NCI-H748 treated with DMSO at 0.1 percent for 48 hours (cell line): ENCODE measurements at regions not wholly inside any gene's neighbourhood (a gene's known extent, or its start where the extent isn't known, plus 50 kb on each side); places are given as distances from the start of the nearest gene placed in this dataset.

Source experiments
- DNase-seq: peaks from one replicate; lab custom pipeline; 2025; lab: John Stamatoyannopoulos, UW

- DNase-seq: no peak
These were observed 211.2 kb downstream of the TSN start for GRCh38 chr2:121966663-121967062.

GRCh38 chr2:121969166-121969565 lies 213.7 kb downstream of the TSN start:
- no peak for DNase-seq

- DNase-seq: peak; percentile 34
These were observed 214.6 kb downstream of the TSN start for GRCh38 chr2:121969766-121970639.

GRCh38 chr2:121972203-121972602 lies 216.8 kb downstream of the TSN start:
- DNase-seq: no peak

- DNase-seq: peak; percentile 54
These were observed 219.6 kb downstream of the TSN start for GRCh38 chr2:121974897-121975661.

- DNase-seq: no peak
These were observed 221.5 kb downstream of the TSN start for GRCh38 chr2:121976926-121977325.

GRCh38 chr2:121977326-121977725 lies 221.9 kb downstream of the TSN start:
- DNase-seq: no peak

- DNase-seq: no peak
These were observed 237.2 kb downstream of the TSN start for GRCh38 chr2:121992700-121993099.

- no peak for DNase-seq
These were observed 238.2 kb downstream of the TSN start for GRCh38 chr2:121993682-121994081.

- DNase-seq: no peak
These were observed 239.1 kb downstream of the TSN start for GRCh38 chr2:121994238-121995206.

GRCh38 chr2:121998751-121999150 lies 243.3 kb downstream of the TSN start:
- no peak for DNase-seq

GRCh38 chr2:121999264-121999663 lies 243.8 kb downstream of the TSN start:
- peak; percentile 4 for DNase-seq

GRCh38 chr2:122000556-122001340 lies 245.3 kb downstream of the TSN start:
- DNase-seq: no peak

GRCh38 chr2:122001441-122001874 lies 246.0 kb downstream of the TSN start:
- no peak for DNase-seq

- no peak for DNase-seq
These were observed 247.9 kb downstream of the TSN start for GRCh38 chr2:122003196-122003940.

GRCh38 chr2:122007126-122007525 lies 251.7 kb downstream of the TSN start:
- DNase-seq: no peak

GRCh38 chr2:122007577-122007976 lies 252.1 kb downstream of the TSN start:
- no peak for DNase-seq

- no peak for DNase-seq
These were observed 254.1 kb downstream of the TSN start for GRCh38 chr2:122009561-122009960.

- DNase-seq: no peak
These were observed 256.2 kb downstream of the TSN start for GRCh38 chr2:122011493-122012270.

- DNase-seq: no peak
These were observed 263.3 kb downstream of the TSN start for GRCh38 chr2:122018736-122019135.
